Transverse colon (tissue), 4 donors: ENCODE measurements at regions not wholly inside any gene's neighbourhood (a gene's known extent, or its start where the extent isn't known, plus 50 kb on each side); places are given as distances from the start of the nearest gene placed in this dataset.

Experiments used
- DNase-seq: peaks from one replicate; pipeline ENCODE4 v3.0.0-alpha.2; 2019
- H3K27ac ChIP-seq, 4 donors: fragments of 200-600 bp; sonication (generic); 2 replicates each; pipeline ENCODE4 v1.5.1; 2016 to 2018; ENCODE audit warnings: inconsistent platforms in 4 of 4
- H3K27me3 ChIP-seq: fragments of 200-600 bp; sonication (generic); 2 replicates; pipeline ENCODE4 v1.5.1; 2017; ENCODE audit warnings: inconsistent platforms
- H3K36me3 ChIP-seq, 4 donors: fragments of 200-600 bp; sonication (generic); 2 replicates each; pipeline ENCODE4 v1.5.1; 2017 to 2019; ENCODE audit warnings: inconsistent platforms in 4 of 4
- H3K4me1 ChIP-seq, 4 donors: fragments of 200-600 bp; sonication (generic); 2 replicates each; pipeline ENCODE4 v1.5.1; 2017 to 2020; ENCODE audit warnings: inconsistent platforms in 4 of 4
- H3K4me3 ChIP-seq, 4 donors: fragments of 200-600 bp; sonication (generic); 1 replicate in 1 of 4; 2 replicates in 3 of 4; pipeline versions ENCODE4 v1.5.1 to v1.6.1; 2017 to 2019; ENCODE audit warnings: inconsistent platforms in 4 of 4
- H3K9me3 ChIP-seq, 2 donors: fragments of 200-600 bp; sonication (generic); 2 replicates each; pipeline ENCODE4 v1.5.1; 2017 to 2019; ENCODE audit warnings: inconsistent platforms in 2 of 2
- EP300 ChIP-seq: sonication (generic); formaldehyde crosslinking; IDR thresholded peaks from one replicate; pipeline ENCODE4 v1.6.1; 2017; ENCODE audit warnings: antibody characterized with exemption, low read depth
- POLR2A ChIP-seq: fragments of 450-650 bp; IDR thresholded peaks from one replicate; pipeline ENCODE4 v1.6.1; 2016; ENCODE audit warnings: antibody characterized with exemption, mild to moderate bottlenecking, moderate library complexity
- POLR2AphosphoS5 ChIP-seq, 3 donors: sonication (generic); formaldehyde crosslinking; IDR thresholded peaks; one replicate each; pipeline ENCODE4 v1.6.1; 2016; ENCODE audit warnings: antibody characterized with exemption in 3 of 3
- WGBS, 2 donors: methylation state at CpG; one replicate each; pipeline ENCODE4 v1.1.5; 2018; ENCODE audit warnings: low coverage in 1 of 2; 5-methylcytosine and 5-hydroxymethylcytosine counted together
- in situ Hi-C, 4 donors: fragments of 200-750 bp; cut with MboI; loops; one replicate each; pipeline versions ENCODE4 v1.15.0 to v1.15.1; 2017; ENCODE audit warnings: low sequenced_read_pairs in 3 of 4, low pct_ligation_motif_present in 1 of 4, low pct_unique_long_range_greater_than_20kb in 1 of 4
- intact Hi-C: fragments of 100-400 bp; cut with DNase I; formaldehyde crosslinking; loops from one replicate; pipeline ENCODE4 v1.15.1; 2023; ENCODE audit warnings: low total_unique reads
- TF ChIP-seq, protein P1 (sequence below), 5 experiments: fragments of 200-600 bp in 3 of 5; fragments of 450-650 bp in 2 of 5; sonication (generic) in 3 of 5; IDR thresholded peaks; 1 replicate in 2 of 5; 2 replicates in 3 of 5; pipeline ENCODE4 v1.5.1; 2016 to 2017; ENCODE audit warnings: antibody characterized with exemption in 5 of 5, inconsistent platforms in 3 of 5, mild to moderate bottlenecking in 2 of 5, moderate library complexity in 1 of 5

- Histone ChIP-seq H3K4me3 (no peak overlapping the region), H3K27ac (no peak overlapping the region), H3K4me1 (no peaks in the 10 kb centered on the region), H3K9me3 (no peaks in the 10 kb centered on the region), H3K36me3 (no peaks in the 10 kb centered on the region), H3K27me3 (no peaks in the 10 kb centered on the region)
- in situ Hi-C loops: no loop called here
- WGBS, 2 donors: 75 to 100% methylated on average over 1 of the region's 1 CpG
- TF ChIP-seq POLR2AphosphoS5 (IDR thresholded peaks at IDR 0.05) (no peak), EP300 (no peak), POLR2A (no peak)
- TF ChIP-seq, protein P1, sequence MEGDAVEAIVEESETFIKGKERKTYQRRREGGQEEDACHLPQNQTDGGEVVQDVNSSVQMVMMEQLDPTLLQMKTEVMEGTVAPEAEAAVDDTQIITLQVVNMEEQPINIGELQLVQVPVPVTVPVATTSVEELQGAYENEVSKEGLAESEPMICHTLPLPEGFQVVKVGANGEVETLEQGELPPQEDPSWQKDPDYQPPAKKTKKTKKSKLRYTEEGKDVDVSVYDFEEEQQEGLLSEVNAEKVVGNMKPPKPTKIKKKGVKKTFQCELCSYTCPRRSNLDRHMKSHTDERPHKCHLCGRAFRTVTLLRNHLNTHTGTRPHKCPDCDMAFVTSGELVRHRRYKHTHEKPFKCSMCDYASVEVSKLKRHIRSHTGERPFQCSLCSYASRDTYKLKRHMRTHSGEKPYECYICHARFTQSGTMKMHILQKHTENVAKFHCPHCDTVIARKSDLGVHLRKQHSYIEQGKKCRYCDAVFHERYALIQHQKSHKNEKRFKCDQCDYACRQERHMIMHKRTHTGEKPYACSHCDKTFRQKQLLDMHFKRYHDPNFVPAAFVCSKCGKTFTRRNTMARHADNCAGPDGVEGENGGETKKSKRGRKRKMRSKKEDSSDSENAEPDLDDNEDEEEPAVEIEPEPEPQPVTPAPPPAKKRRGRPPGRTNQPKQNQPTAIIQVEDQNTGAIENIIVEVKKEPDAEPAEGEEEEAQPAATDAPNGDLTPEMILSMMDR (IDR thresholded peaks at IDR 0.05): no peak
- DNase-seq: no peak
- intact Hi-C loops: no loop called here
Observed at GRCh38 chr6:126235363-126235762, 104.6 kb upstream of the CENPW start.

- DNase-seq: no peak
- peaks cover 0 to 4% of the 10 kb centered on the region in 2 donors for H3K9me3 ChIP-seq
- TF ChIP-seq, protein P1 (IDR thresholded peaks at IDR 0.05): no peak
- TF ChIP-seq POLR2AphosphoS5 (IDR thresholded peaks at IDR 0.05) (no peak), POLR2A (no peak), EP300 (no peak)
- H3K4me3 ChIP-seq: no peak overlapping the region
- no peak overlapping the region for H3K27ac ChIP-seq
- in situ Hi-C loops: no loop called here
- no peaks in the 10 kb centered on the region for H3K36me3 ChIP-seq
- no peaks in the 10 kb centered on the region for H3K4me1 ChIP-seq
- 58 to 66% methylated on average over 1 of the region's 1 CpG for WGBS, 2 donors
- H3K27me3 ChIP-seq: no peaks in the 10 kb centered on the region
- intact Hi-C loops: no loop called here
Observed at GRCh38 chr6:126245077-126245476, 94.8 kb upstream of the CENPW start.

- Histone ChIP-seq H3K9me3 (no peaks in the 10 kb centered on the region), H3K4me1 (no peaks in the 10 kb centered on the region), H3K27ac (no peak overlapping the region), H3K27me3 (no peaks in the 10 kb centered on the region), H3K4me3 (no peak overlapping the region), H3K36me3 (no peaks in the 10 kb centered on the region)
- 90% methylated on average over 2 of the region's 2 CpGs; no CpG with 5 or more reads in 1 of the 2 donors for WGBS, 2 donors
- DNase-seq: no peak
- TF ChIP-seq POLR2AphosphoS5 (IDR thresholded peaks at IDR 0.05) (no peak), EP300 (no peak)
- TF ChIP-seq, protein P1 (IDR thresholded peaks at IDR 0.05): no peak
- in situ Hi-C loops (no loop called here), intact Hi-C loops (no loop called here)
Observed at GRCh38 chr6:126252154-126252553, 87.8 kb upstream of the CENPW start.

DNA sequence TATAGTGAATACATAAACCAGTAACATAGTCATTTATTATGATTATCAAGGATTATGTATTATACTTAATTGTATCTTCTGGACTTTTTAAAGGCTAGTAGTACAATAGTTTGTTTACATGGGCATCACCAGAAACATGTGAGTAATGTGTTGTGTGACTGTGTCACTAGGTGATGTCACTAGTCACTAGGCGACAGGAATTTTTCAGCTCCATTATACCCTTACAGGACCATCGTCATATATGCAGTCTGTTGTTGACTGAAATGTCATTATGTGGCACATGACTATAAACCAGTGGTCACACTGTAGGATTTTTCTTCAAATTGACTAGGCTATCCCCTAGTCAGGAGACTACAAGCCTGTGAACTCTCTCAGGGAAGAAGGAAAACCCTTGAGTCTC, 86.5 kb upstream of the CENPW start:
- Histone ChIP-seq H3K27me3 (no peaks in the 10 kb centered on the region), H3K4me3 (no peak overlapping the region), H3K9me3 (no peaks in the 10 kb centered on the region), H3K4me1 (no peaks in the 10 kb centered on the region), H3K36me3 (no peaks in the 10 kb centered on the region), H3K27ac (no peak overlapping the region)
- no peak for DNase-seq
- 78 to 96% methylated on average over 2 of the region's 2 CpGs for WGBS, 2 donors
- intact Hi-C loops: no loop called here
- in situ Hi-C loops: no loop called here
- TF ChIP-seq, protein P1 (IDR thresholded peaks at IDR 0.05): no peak
- TF ChIP-seq EP300: no peak
- no peak for TF ChIP-seq POLR2AphosphoS5 (IDR thresholded peaks at IDR 0.05)
- no peak for TF ChIP-seq POLR2A
